SU-DHL-6 (cell line): ENCODE measurements at regions not wholly inside any gene's neighbourhood (a gene's known extent, or its start where the extent isn't known, plus 50 kb on each side); places are given as distances from the start of the nearest gene placed in this dataset.

Source experiments
- H2AFZ ChIP-seq: fragments of 200-600 bp; sonication (generic); 2 replicates; pipeline ENCODE4 v1.6.1; 2014; ENCODE audit warnings: low read depth, mild to moderate bottlenecking, moderate library complexity, mixed read lengths, antibody characterized with exemption, low read length; ENCODE audit not compliant: severe bottlenecking
- H3F3A ChIP-seq: fragments of 200-600 bp; shearing (Covaris generic); 2 replicates; pipeline ENCODE4 v1.6.0; 2016; ENCODE audit warnings: antibody characterized with exemption, mild to moderate bottlenecking; ENCODE audit not compliant: insufficient read depth
- H3K27ac ChIP-seq: fragments of 200-600 bp; sonication (generic); 2 replicates; pipeline ENCODE4 v1.5.1; 2016; ENCODE audit warnings: low read depth, mild to moderate bottlenecking, low read length, moderate library complexity, mixed read lengths
- H3K27me3 ChIP-seq: fragments of 200-600 bp; sonication (generic), shearing (Covaris generic); 2 replicates; pipeline ENCODE4 v1.6.0; 2014; ENCODE audit warnings: mild to moderate bottlenecking, low read length
- H3K36me3 ChIP-seq: fragments of 200-600 bp; sonication (generic); 2 replicates; pipeline ENCODE4 v1.6.1; 2014; ENCODE audit warnings: mild to moderate bottlenecking, low read length, mixed read lengths
- H3K4me2 ChIP-seq: fragments of 300-600, 200-600 bp; shearing (Covaris generic), sonication (generic); 2 replicates; pipeline ENCODE4 v1.6.0; 2014; ENCODE audit warnings: low read length, low read depth, mild to moderate bottlenecking; ENCODE audit not compliant: poor library complexity, severe bottlenecking
- H3K4me3 ChIP-seq: fragments of 200-600 bp; sonication (generic); 2 replicates; pipeline ENCODE4 v1.5.1; 2014; ENCODE audit warnings: antibody characterized with exemption, low read length, mild to moderate bottlenecking, mixed read lengths; ENCODE audit not compliant: insufficient read depth, poor library complexity, severe bottlenecking
- H3K79me2 ChIP-seq: fragments of 200-600 bp; sonication (generic); 2 replicates; pipeline ENCODE4 v1.6.1; 2014; ENCODE audit warnings: mild to moderate bottlenecking, low read length, moderate library complexity; ENCODE audit not compliant: insufficient read depth
- H3K9ac ChIP-seq: fragments of 200-600 bp; sonication (generic); 2 replicates; pipeline ENCODE4 v1.7.0; 2014; ENCODE audit warnings: mild to moderate bottlenecking, low read length
- H3K9me2 ChIP-seq: fragments of 200-600 bp; sonication (generic); replicated peaks from 2 replicates; pipeline ENCODE4 v1.6.1; 2014; ENCODE audit warnings: low read length; ENCODE audit not compliant: insufficient read depth
- H3K9me3 ChIP-seq: fragments of 200-600 bp; sonication (generic); 2 replicates; pipeline ENCODE4 v1.6.1; 2014; ENCODE audit warnings: low read length, mixed read lengths; ENCODE audit not compliant: insufficient read depth
- H4K20me1 ChIP-seq: fragments of 200-600 bp; sonication (generic); 2 replicates; pipeline ENCODE4 v1.6.1; 2014; ENCODE audit warnings: low read depth, mild to moderate bottlenecking, antibody characterized with exemption, low read length, moderate library complexity, mixed read lengths
- EZH2phosphoT487 ChIP-seq: fragments of 200-600 bp; sonication (generic), shearing (Covaris generic); conservative IDR thresholded peaks from 2 replicates; pipeline ENCODE4 v1.6.1; 2018; ENCODE audit warnings: mild to moderate bottlenecking, antibody characterized with exemption, low read length, moderate library complexity, mixed read lengths
- TF ChIP-seq, protein P1 (sequence below): fragments of 200-600 bp; sonication (generic); IDR thresholded peaks from one replicate; pipeline ENCODE4 v1.5.1; 2017; ENCODE audit warnings: antibody characterized with exemption, mild to moderate bottlenecking, low read length, moderate library complexity; ENCODE audit not compliant: insufficient read depth, poor library complexity, severe bottlenecking

DNA sequence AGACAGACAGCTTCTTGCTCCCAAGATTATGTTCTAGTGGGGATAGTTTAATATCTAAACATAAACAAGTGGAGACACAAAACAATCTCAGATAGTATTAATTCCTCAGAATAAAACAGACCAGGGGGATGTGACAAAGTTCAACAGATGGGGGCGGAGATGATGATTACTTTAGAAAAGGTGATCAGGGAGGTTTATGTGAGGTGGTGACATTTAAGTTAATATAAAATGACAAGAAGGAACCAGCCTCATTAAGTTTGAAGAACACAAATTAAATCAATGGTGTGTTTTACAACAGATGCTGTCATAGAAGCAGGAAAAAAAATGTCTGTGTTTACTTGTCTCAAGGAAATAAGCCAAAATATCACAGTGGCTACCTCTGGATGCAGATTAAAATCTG, 119.6 kb upstream of the HMHB1 start:
- Histone ChIP-seq H3K27me3 (no peaks in the 10 kb centered on the region), H3F3A (no peaks in the 10 kb centered on the region), H3K79me2 (no peaks in the 10 kb centered on the region), H2AFZ (no peak overlapping the region), H3K9ac (no peak overlapping the region), H3K4me2 (no peak overlapping the region), H4K20me1 (no peaks in the 10 kb centered on the region), H3K36me3 (0 out of 2 replicates have a peak, but pooled peaks cover 5% of the 10 kb centered on the region), H3K9me3 (no peaks in the 10 kb centered on the region), H3K4me3 (no peak overlapping the region), H3K27ac (no peak overlapping the region), H3K9me2 (no peaks in the 10 kb centered on the region)
- TF ChIP-seq, protein P1, sequence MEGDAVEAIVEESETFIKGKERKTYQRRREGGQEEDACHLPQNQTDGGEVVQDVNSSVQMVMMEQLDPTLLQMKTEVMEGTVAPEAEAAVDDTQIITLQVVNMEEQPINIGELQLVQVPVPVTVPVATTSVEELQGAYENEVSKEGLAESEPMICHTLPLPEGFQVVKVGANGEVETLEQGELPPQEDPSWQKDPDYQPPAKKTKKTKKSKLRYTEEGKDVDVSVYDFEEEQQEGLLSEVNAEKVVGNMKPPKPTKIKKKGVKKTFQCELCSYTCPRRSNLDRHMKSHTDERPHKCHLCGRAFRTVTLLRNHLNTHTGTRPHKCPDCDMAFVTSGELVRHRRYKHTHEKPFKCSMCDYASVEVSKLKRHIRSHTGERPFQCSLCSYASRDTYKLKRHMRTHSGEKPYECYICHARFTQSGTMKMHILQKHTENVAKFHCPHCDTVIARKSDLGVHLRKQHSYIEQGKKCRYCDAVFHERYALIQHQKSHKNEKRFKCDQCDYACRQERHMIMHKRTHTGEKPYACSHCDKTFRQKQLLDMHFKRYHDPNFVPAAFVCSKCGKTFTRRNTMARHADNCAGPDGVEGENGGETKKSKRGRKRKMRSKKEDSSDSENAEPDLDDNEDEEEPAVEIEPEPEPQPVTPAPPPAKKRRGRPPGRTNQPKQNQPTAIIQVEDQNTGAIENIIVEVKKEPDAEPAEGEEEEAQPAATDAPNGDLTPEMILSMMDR, result no peak
- no peak for TF ChIP-seq EZH2phosphoT487

DNA sequence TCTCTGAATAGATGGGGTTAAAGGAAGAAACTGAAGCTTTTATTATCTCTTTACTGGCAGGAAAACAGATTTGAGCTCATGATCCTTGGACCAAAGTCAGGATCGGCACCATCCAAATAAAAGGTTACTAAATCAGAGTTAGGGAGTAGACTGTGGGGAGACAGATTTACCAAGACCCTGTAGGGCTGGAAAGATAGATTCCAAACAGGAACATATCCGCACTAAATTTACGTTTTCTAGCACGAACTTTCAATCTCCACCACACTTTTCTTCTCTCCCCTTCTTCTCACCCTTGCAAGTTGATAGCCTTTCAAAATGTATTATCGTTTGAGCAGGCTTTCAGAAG, 120.0 kb upstream of the HMHB1 start:
- Histone ChIP-seq H3K36me3 (0 out of 2 replicates have a peak, but pooled peaks cover 5% of the 10 kb centered on the region), H3K27me3 (no peaks in the 10 kb centered on the region), H3K27ac (no peak overlapping the region), H3K9ac (no peak overlapping the region), H3K4me3 (no peak overlapping the region), H3K9me2 (no peaks in the 10 kb centered on the region), H3K9me3 (no peaks in the 10 kb centered on the region), H3F3A (no peaks in the 10 kb centered on the region), H4K20me1 (no peaks in the 10 kb centered on the region), H3K4me2 (no peak overlapping the region), H3K79me2 (no peaks in the 10 kb centered on the region), H2AFZ (no peak overlapping the region)
- TF ChIP-seq EZH2phosphoT487, result no peak
- TF ChIP-seq, protein P1, result no peak

DNA sequence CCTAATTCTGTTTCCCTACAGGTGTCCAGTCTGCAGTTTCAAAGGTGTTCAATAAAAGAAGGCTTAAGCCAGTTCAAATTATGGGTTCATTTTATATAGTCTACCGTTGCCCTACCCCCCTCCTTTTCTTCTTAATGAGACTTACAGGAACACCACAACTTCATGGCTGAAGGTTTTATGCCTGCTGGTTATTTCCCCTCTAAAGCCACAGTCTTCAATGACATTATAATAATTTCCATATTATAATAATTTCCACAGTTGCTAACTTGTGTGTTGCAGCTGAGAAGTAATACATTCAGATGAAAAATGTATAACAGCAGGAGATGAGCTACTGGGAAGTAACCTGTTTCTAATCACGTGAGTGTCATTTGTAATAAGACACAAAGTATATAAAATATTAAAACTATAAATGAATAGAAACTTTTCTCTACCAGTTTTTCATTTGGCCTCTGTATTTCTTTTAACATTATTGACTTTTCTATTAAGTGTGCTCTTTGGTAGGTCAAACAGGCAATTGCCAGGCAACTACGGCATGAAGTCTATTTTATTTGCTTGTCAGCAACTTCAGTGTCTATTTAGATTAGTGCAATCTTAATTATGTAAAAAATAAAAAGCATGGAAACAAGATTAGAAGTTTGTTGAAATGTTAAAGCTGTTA, 120.5 kb upstream of the HMHB1 start:
- no peaks in the 10 kb centered on the region for H3F3A ChIP-seq
- H3K36me3 ChIP-seq, result 0 out of 2 replicates have a peak, but pooled peaks cover 5% of the 10 kb centered on the region
- H3K27ac ChIP-seq, result no peak overlapping the region
- H3K4me2 ChIP-seq, result no peak overlapping the region
- no peak for TF ChIP-seq EZH2phosphoT487
- TF ChIP-seq, protein P1, result no peak
- no peaks in the 10 kb centered on the region for H3K9me3 ChIP-seq
- no peak overlapping the region for H3K9ac ChIP-seq
- no peaks in the 10 kb centered on the region for H3K79me2 ChIP-seq
- no peaks in the 10 kb centered on the region for H3K27me3 ChIP-seq
- no peak overlapping the region for H2AFZ ChIP-seq
- no peaks in the 10 kb centered on the region for H3K9me2 ChIP-seq
- no peaks in the 10 kb centered on the region for H4K20me1 ChIP-seq
- no peak overlapping the region for H3K4me3 ChIP-seq
